Ascending aorta (tissue), 2 donors: ENCODE measurements at regions not wholly inside any gene's neighbourhood (a gene's known extent, or its start where the extent isn't known, plus 50 kb on each side); places are given as distances from the start of the nearest gene placed in this dataset.

Experiments used
- DNase-seq, 2 donors: peaks; one replicate each; pipeline ENCODE4 v3.0.0-alpha.2; 2019; ENCODE audit warnings: low spot score in 2 of 2
- H3K27ac ChIP-seq, 2 donors: fragments of 200-600 bp; sonication (generic); one replicate each; pipeline ENCODE4 v1.5.1; 2016 to 2017; ENCODE audit warnings: mild to moderate bottlenecking in 1 of 2
- H3K27me3 ChIP-seq: fragments of 200-600 bp; sonication (generic); one replicate; pipeline ENCODE4 v1.5.1; 2017
- H3K36me3 ChIP-seq, 2 donors: fragments of 200-600 bp; sonication (generic); one replicate each; pipeline ENCODE4 v1.5.1; 2016
- H3K4me1 ChIP-seq, 2 donors: fragments of 200-600 bp; sonication (generic); one replicate each; pipeline ENCODE4 v1.5.1; 2016 to 2017; ENCODE audit warnings: mild to moderate bottlenecking in 1 of 2
- H3K4me3 ChIP-seq, 2 donors: fragments of 200-600 bp; sonication (generic); one replicate each; pipeline ENCODE4 v1.5.1; 2016 to 2017; ENCODE audit warnings: mild to moderate bottlenecking in 1 of 2
- H3K9me3 ChIP-seq, 2 donors: fragments of 200-600 bp; sonication (generic); one replicate each; pipeline ENCODE4 v1.5.1; 2016
- CTCF ChIP-seq, 3 experiments: fragments of 200-600 bp in 2 of 3; fragments of 450-650 bp in 1 of 3; sonication (generic) in 2 of 3; IDR thresholded peaks; one replicate each; pipeline ENCODE4 v1.5.1; 2016 to 2019; ENCODE audit warnings: antibody characterized with exemption in 3 of 3, mild to moderate bottlenecking in 1 of 3, moderate library complexity in 1 of 3
- intact Hi-C: fragments of 100-400 bp; cut with DNase I; formaldehyde crosslinking; loops from one replicate; pipeline ENCODE4 v1.15.1; 2023

- intact Hi-C loops: no loop called here
- no peak for TF ChIP-seq CTCF (IDR thresholded peaks at IDR 0.05)
- H3K27me3 ChIP-seq: no peaks in the 10 kb centered on the region
- no peaks in the 10 kb centered on the region for H3K4me1 ChIP-seq
- no peak overlapping the region for H3K27ac ChIP-seq
- H3K36me3 ChIP-seq: no peaks in the 10 kb centered on the region
- DNase-seq: no peak
- H3K4me3 ChIP-seq: no peak overlapping the region
- H3K9me3 ChIP-seq: no peaks in the 10 kb centered on the region
Observed at GRCh38 chr9:12988258-12988657, 213.4 kb downstream of the LURAP1L start.

- no peak overlapping the region for H3K4me3 ChIP-seq
- no peak for TF ChIP-seq CTCF (IDR thresholded peaks at IDR 0.05)
- no peak for DNase-seq
- H3K27ac ChIP-seq: no peak overlapping the region
- no peaks in the 10 kb centered on the region for H3K4me1 ChIP-seq
- H3K27me3 ChIP-seq: no peaks in the 10 kb centered on the region
- intact Hi-C loops: no loop called here
- H3K36me3 ChIP-seq: no peaks in the 10 kb centered on the region
- no peaks in the 10 kb centered on the region for H3K9me3 ChIP-seq
Observed at GRCh38 chr9:12989669-12990068, 214.8 kb downstream of the LURAP1L start.

GRCh38 chr9:12993466-12993865, 218.6 kb downstream of the LURAP1L start:
- no peaks in the 10 kb centered on the region for H3K4me1 ChIP-seq
- H3K27ac ChIP-seq: no peak overlapping the region
- no peak for DNase-seq
- no peaks in the 10 kb centered on the region for H3K27me3 ChIP-seq
- H3K4me3 ChIP-seq: no peak overlapping the region
- no peaks in the 10 kb centered on the region for H3K36me3 ChIP-seq
- no peaks in the 10 kb centered on the region for H3K9me3 ChIP-seq
- TF ChIP-seq CTCF (IDR thresholded peaks at IDR 0.05): no peak
- intact Hi-C loops: no loop called here

GRCh38 chr9:12997009-12997408, 222.2 kb downstream of the LURAP1L start:
- Histone ChIP-seq H3K36me3 (no peaks in the 10 kb centered on the region), H3K9me3 (no peaks in the 10 kb centered on the region), H3K4me1 (no peaks in the 10 kb centered on the region), H3K27me3 (no peaks in the 10 kb centered on the region), H3K27ac (no peak overlapping the region), H3K4me3 (no peak overlapping the region)
- no peak for DNase-seq
- no peak for TF ChIP-seq CTCF (IDR thresholded peaks at IDR 0.05)
- intact Hi-C loops: no loop called here

- H3K4me1 ChIP-seq: no peaks in the 10 kb centered on the region
- TF ChIP-seq CTCF (IDR thresholded peaks at IDR 0.05): no peak
- no peak for DNase-seq
- H3K36me3 ChIP-seq: no peaks in the 10 kb centered on the region
- no peak overlapping the region for H3K27ac ChIP-seq
- intact Hi-C loops: no loop called here
- H3K9me3 ChIP-seq: no peaks in the 10 kb centered on the region
- no peak overlapping the region for H3K4me3 ChIP-seq
- no peaks in the 10 kb centered on the region for H3K27me3 ChIP-seq
Observed at GRCh38 chr9:13001989-13002580, 227.3 kb downstream of the LURAP1L start.

- H3K4me3 ChIP-seq: no peak overlapping the region
- DNase-seq: no peak
- no peak for TF ChIP-seq CTCF (IDR thresholded peaks at IDR 0.05)
- H3K36me3 ChIP-seq: no peaks in the 10 kb centered on the region
- intact Hi-C loops: no loop called here
- no peaks in the 10 kb centered on the region for H3K27me3 ChIP-seq
- H3K27ac ChIP-seq: no peak overlapping the region
- H3K4me1 ChIP-seq: no peaks in the 10 kb centered on the region
- no peaks in the 10 kb centered on the region for H3K9me3 ChIP-seq
Observed at GRCh38 chr9:13002740-13003139, 227.9 kb downstream of the LURAP1L start.
